NCI-H146 (cell line): ENCODE measurements at regions not wholly inside any gene's neighbourhood (a gene's known extent, or its start where the extent isn't known, plus 50 kb on each side); places are given as distances from the start of the nearest gene placed in this dataset.
"Not testable (repeated sequence)": the region's sequence is repeated elsewhere in the genome, so short reads cannot be mapped to it uniquely, and the experiment has no call there.

ENCODE experiments used
- DNase-seq: peaks from one replicate; lab custom pipeline; 2025; lab: John Stamatoyannopoulos, UW

DNA sequence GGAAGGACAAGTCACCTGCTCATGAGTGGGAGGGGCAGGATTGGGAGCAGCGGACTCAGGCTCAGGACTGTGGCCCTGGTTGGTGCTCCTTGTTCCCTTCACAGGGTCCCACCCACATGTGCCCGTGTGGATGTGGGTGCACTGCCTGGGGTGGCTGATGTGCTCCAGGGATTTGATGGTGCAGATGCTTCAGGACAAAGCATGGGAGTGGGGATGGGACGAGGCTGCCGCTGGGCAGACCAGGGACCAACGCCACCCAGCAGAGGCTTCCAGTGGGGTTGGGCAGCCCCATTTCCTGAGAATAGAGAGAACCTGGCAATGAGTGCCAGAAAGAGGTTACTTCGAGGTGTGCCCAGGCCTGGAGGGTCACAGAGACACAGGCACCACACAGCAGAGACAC lies 65.5 kb upstream of the IGLL5 start:
- DNase-seq = no peak

DNA sequence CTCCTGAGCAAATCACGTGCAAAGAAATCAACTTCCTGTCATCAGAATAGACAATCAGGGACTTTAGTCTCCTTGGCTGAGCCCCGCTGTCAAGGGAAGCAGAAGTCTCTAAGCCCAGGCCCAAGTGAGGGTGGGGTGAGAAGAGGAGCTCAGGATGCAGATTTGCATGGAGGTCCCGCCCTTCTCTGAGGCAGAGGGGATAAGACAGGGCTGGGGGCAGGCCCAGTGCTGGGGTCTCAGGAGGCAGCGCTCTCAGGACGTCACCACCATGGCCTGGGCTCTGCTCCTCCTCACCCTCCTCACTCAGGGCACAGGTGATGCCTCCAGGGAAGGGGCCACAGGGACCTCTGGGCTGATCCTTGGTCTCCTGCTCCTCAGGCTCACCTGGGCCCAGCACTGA lies 65.1 kb upstream of the IGLL5 start:
- not testable (repeated sequence) for DNase-seq

DNA sequence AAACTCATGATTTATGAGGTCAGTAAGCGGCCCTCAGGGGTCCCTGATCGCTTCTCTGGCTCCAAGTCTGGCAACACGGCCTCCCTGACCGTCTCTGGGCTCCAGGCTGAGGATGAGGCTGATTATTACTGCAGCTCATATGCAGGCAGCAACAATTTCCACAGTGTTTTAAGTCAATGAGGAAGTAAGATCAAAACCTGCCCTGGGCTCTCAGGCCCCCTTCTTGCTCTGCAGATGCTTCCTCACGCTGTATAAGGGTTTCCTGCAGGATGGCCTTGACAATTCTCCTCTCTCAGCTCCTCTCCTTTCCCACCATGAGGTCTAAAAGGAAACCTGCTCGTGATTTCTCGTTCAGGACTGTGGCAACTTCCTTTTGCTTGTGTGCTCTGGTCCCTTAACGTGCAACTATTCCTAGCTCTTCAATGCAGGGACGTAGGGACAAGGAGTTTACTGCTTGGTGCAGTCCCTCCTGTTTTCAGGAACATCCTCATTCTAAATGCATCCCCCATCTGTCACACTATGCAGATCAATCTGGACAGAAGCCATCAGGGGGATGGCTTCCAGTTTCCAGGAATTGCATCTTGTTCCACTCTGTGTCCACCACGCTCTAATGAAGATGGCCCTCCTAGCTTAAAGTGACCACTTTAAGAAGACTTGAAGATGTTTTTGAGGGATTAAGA lies 64.3 kb upstream of the IGLL5 start:
- no peak for DNase-seq

DNA sequence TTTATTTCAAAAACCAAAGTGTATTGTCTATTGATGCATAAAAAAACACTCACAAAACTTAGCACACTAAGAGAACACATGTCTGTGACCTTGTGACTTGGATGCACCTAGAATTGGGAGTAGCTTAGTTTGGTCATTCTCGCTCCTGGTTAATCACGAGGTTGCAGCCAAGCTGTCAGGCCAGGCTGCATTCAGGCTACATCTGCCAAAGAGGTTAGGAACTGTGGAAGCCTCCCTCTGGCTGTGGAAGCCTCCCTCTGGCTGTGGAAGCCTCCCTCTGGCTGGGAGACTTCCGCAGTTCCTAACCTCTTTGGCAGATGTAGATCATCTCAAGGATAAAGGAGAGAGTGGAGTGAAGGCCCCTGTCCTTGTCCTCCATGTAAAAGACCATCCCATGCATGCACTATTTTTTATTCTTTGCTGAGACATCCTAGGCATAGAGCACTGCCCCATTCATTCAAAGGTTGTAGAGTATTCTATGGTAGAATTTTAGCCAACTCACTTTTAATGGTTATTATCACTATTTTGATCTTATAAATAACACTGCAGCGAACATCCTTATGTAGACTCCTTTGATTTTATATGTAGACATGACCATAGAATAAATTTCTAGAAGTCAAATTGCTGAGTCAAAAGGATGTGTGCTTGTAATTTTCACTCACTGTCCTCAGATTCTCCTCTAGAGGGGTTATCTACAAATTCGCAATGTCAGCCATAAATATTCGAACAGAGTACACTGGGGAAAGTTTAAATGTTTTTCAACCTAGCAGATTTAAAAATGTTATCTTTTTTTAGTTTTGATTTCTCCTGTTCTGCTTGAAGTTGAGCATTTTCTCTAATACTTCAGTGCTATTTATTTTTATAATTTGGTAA lies 63.0 kb upstream of the IGLL5 start:
- no peak for DNase-seq

DNA sequence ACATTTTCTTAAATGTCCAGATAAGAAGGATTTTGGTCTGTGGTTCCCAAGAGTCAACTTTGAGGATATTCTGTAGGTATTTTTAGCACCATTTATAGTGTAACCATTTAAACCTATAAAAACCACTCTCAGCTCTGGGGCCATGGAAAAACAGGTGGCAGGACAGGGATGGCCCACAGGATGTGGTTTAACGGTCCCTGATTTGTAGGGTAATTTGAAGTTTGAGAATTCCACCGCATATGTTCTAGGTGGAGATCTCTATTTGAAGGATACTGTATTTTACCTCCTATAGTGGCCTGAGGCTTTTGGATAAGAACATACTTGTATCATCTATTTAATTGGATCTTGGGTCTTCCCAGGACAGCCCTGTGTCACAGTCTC lies 62.4 kb upstream of the IGLL5 start:
- no peak for DNase-seq

DNA sequence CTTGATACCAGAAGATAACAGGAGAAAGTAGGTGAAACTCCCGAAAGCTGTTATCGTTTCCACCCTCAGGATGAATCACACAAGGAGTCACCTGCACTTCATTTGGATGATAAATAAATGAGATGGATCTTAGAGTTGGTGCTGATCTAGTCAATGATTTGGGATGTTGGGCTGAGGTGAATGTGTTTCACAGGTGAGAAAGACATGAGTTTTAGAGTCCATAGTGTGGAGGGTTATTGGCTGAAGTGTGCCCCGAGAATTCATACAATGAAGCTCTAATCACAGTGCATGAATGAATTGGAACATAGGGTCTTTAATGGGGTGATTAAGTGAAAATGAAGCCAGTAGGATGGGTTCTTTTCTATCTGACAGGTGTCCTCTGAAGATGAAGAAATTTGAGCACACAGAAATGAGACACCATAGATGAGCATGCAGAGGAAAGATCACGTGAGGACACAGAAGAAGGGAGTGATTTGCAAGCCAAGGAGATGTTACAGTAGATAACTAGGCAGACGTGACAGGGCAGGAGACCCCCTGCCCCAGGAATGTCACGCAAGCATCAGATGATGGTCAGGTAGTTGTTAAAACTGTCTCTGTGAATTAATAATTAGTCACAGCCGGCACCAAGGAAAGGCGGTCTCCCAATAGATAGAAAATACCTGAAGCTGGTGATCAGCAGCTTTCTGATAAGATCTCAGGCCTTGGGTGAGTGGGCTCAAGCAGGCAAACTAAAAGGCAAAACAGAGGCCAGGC lies 60.3 kb upstream of the IGLL5 start:
- DNase-seq = no peak

DNA sequence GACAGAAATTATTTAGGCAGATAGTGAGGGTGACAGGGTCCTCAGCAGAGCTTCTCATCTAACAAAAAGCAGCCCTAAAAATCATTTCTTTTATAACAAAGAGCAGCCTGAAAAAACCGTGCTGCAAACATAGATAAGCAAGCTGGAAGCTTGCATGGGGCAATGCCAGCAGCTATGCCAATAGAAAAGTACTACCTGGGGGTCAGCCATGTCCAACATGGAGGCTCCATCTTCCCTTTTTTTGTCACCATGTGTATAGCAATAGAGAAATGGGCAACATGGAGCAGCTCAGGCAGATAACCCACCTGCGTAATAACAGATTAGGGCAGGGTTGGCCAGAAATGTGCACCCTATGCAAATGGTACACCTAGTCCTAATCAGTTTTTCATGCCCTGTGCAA lies 57.4 kb upstream of the IGLL5 start:
- no peak for DNase-seq

DNA sequence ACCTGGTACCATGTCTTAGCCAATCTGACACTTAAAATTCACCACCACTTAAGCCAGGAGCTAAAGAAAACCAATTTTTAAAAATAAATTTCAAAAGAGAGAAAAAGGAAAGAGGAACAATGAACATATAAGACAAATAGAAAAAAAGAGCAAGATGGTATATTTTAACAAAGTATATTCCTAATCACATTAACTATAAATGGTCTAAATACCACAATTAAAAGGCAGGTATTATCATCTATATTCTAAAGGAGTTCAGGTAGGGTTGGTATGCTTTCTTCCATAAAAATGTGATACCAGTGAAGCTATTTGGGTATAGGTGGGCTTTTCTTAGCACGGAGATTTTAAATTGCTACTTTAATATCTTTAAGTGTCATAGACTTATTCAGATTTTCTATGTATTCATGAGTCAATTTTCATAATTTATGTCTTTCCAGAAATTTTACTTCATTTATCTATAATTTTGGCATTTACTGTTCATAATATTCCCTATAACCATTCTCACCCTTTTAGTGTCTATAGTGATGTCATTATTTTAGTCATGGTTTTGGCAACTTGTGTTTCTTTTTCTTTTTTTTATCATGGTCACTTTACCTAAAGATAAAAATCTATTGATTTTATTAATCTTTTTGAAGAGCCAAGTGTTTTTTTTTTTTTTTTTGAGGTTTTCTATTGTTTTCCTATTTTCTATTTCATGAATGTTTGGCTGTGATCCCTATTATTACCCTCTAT lies 56.5 kb upstream of the IGLL5 start:
- no peak for DNase-seq

DNA sequence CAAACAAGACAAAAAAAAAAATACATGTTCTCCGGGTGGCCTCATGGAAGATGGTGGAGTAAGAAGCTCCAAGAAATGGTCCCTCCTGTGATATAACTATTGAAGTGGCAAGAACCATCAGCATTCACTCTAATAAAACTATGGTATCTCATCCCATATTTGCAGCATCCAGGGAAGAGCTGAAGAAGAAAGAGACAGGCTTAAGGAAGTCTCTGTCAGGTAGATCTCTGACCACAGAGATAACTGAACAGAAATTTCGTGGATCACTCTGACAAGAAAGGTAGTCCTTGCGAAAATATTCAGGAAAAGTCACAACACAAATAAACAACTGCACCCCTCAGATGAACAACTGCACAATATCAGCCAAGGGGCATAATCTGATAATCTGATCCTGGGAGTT lies 54.6 kb upstream of the IGLL5 start:
- DNase-seq = no peak

DNA sequence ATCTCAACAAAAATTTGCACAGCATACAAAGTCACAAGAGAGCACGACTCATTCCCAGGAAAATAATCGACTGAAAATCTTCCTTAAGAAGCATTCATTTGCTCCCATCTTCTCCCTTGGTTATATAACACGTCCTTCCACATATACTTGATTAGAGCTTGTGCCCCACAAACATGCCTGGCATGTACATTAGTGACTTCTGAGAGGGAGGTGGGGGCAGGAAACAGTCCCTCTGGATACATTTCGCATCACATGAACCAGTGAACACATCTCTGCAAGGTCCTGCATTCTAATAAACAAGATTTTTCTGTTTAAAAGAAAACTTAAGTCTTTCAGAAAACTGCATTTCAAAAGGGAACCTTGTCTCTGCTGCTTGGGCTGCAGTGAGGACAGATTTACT lies 54.1 kb upstream of the IGLL5 start:
- DNase-seq = no peak

DNA sequence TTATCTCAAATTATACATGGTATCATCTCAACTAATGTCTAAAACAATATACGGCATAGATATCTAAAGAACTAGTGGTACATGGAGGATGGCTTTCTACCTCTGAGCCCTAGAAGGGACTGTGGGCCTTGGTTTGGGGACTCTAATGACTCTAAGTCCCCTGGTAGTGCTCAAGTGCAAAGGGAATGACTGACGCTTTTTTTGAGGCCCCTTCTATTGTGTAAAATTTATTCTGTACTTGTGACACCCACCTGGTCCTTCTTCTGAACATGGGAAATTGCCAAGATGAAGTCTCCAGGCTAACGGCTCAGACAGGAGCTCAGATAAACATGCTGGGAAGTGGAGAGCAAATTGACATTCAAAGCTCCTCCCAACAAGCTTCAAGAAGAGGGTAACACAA lies 53.4 kb upstream of the IGLL5 start:
- DNase-seq = no peak

DNA sequence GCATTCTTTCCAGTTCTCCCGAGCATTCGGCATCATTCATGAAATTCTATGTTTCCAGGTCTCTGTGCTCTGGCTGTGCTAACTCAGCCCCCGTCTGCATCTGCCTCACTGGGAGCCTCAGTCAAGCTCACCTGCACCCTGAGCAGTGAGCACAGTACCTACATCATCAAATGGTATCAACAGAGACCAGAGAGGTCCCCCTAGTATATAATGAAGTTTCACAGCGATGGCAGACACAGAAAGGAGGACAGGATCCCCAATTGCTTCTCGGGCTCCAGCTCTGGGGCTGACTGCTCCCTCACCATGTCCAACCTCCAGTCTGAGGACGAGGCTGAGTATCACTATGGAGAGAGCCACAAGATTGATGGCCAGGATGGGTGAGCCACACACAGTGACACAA lies 52.8 kb upstream of the IGLL5 start:
- DNase-seq = no peak

DNA sequence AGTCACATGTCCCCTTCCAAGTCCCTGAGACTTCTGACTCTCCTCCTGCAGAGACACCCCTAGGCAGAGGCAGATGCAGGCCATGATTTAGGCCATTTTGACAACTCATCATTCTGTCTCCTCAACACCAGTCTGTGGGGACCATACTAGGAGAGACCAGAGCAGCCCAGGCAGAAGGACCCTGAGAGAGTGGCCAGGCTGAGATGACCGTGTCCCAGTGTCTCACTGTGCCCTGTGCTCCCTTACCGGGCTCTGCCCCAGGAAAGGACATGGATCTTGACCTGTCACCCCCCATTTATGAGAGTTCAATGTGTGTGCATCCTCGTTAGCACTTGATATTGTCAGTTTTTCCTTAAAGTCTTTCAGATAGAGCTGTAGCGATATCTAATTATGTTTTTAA lies 52.4 kb upstream of the IGLL5 start:
- no peak for DNase-seq

DNA sequence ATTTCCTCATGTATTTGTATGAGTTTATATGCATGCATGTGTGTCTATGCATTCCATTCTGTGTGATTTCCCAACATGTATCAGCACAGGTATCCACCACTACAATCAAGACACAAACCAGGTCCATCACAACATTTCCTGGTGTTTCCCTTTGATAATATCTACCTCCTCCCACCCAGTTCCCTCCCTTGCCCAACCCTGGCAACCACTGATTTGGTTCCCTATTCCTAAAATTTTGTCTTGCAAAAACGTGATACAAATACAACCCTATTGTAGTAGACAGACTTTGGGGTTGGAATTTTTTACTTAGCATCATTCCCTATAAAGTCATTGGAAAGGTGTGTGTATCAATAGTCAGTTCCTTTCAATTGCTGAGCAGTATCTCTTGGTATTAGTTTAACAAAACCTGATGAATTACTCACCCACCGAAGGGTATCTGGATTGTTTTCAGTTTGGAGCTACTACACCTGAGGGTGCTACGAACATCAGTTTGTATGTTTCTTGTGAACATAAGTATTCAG lies 51.8 kb upstream of the IGLL5 start:
- no peak for DNase-seq

DNA sequence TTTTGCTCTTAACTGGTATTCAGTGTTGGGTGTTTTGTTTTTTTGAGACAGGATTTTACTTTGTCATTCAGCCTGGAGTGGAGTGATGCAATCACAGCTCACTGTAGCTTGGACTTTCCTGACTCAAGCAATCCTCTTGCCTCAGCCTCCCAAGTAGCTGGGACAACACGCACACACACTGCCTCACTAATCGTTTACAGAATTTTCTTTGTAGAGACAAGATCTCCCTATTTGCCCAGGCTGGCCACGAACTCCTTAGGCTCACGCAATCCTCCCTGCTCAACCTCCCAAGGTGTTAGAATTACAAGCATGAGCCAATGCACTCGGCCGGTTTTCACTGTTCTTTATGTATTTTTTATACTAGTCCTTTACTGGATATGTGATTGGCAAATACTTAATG lies 51.0 kb upstream of the IGLL5 start:
- DNase-seq = no peak
